H1 (cell line): ENCODE measurements at regions not wholly inside any gene's neighbourhood (a gene's known extent, or its start where the extent isn't known, plus 50 kb on each side); places are given as distances from the start of the nearest gene placed in this dataset.

Experiments used
- CTCF ChIA-PET: fragments of 300-600 bp; sonication (Branson Sonifier 250); formaldehyde crosslinking; loops from one replicate; lab custom pipeline; 2021; ENCODE audit not compliant: partially characterized antibody; lab: Charles Lee
- POLR2A ChIA-PET: fragments of 300-600 bp; sonication (Branson Sonifier 250); formaldehyde crosslinking; loops from one replicate; lab custom pipeline; 2021; ENCODE audit warnings: inconsistent platforms; ENCODE audit not compliant: partially characterized antibody; lab: Charles Lee
- DNase-seq, 2 experiments: peaks; one replicate each; pipeline versions ENCODE4 v3.0.0 to v3.0.0-alpha.2; 2010 to 2022; ENCODE audit warnings: low spot score in 2 of 2, low read depth in 1 of 2, mixed read lengths in 1 of 2
- FAIRE-seq: peaks from 2 replicates; lab custom pipeline; 2011; peaks lifted over from hg19 to GRCh38; lab: Jason Lieb, UNC
- H2AFZ ChIP-seq: 2 replicates; pipeline ENCODE4 v1.8.1; 2012; ENCODE audit warnings: low read length, inconsistent platforms
- H2AK5ac ChIP-seq: 2 replicates; pipeline ENCODE4 v1.6.1; 2013; ENCODE audit warnings: low read depth, low read length
- H2BK120ac ChIP-seq: replicated peaks from 2 replicates; pipeline ENCODE3; 2013; ENCODE audit warnings: low read depth, low read length, inconsistent platforms
- H2BK12ac ChIP-seq: 2 replicates; pipeline ENCODE4 v1.6.1; 2013; ENCODE audit warnings: low read depth, low read length
- H2BK15ac ChIP-seq: 2 replicates; pipeline ENCODE4 v1.6.1; 2013; ENCODE audit warnings: low read length
- H2BK20ac ChIP-seq: 2 replicates; pipeline ENCODE4 v1.6.1; 2013; ENCODE audit warnings: low read length
- H2BK5ac ChIP-seq: 2 replicates; pipeline ENCODE4 v1.6.1; 2013; ENCODE audit warnings: low read depth, low read length
- H3K14ac ChIP-seq: 2 replicates; pipeline ENCODE4 v1.6.1; 2013; ENCODE audit warnings: inconsistent platforms; ENCODE audit not compliant: insufficient read length
- H3K18ac ChIP-seq: 2 replicates; pipeline ENCODE4 v1.6.1; 2013; ENCODE audit warnings: low read length; ENCODE audit errors: extremely low read depth
- H3K23ac ChIP-seq: 2 replicates; pipeline ENCODE4 v1.6.1; 2013; ENCODE audit warnings: inconsistent platforms; ENCODE audit not compliant: insufficient read length
- H3K23me2 ChIP-seq: 2 replicates; pipeline ENCODE4 v1.6.1; 2013; ENCODE audit warnings: low read depth, low read length
- H3K27ac ChIP-seq: 2 replicates; pipeline ENCODE4 v1.6.1; 2011; ENCODE audit warnings: low read depth, low read length, inconsistent platforms
- H3K27me3 ChIP-seq, 4 experiments: replicated peaks in 1 of 4; 1 replicate in 1 of 4; 2 replicates in 3 of 4; pipeline versions ENCODE4 v1.6.1 to v1.8.1; 2011 to 2013; ENCODE audit warnings: low read length in 3 of 4, mild to moderate bottlenecking in 3 of 4, inconsistent platforms in 2 of 4, mixed read lengths in 2 of 4, moderate library complexity in 1 of 4; ENCODE audit not compliant: control insufficient read depth in 3 of 4, insufficient read depth in 3 of 4; ENCODE audit errors: extremely low read depth in 1 of 4
- H3K36me3 ChIP-seq, 4 experiments: 2 replicates each; pipeline versions ENCODE4 v1.6.1 to v1.8.1; 2011 to 2013; ENCODE audit warnings: mild to moderate bottlenecking in 4 of 4, low read length in 3 of 4, moderate library complexity in 2 of 4, control low read depth in 1 of 4, inconsistent platforms in 1 of 4; ENCODE audit not compliant: insufficient read depth in 4 of 4, control insufficient read depth in 2 of 4
- H3K4ac ChIP-seq: replicated peaks from 2 replicates; pipeline ENCODE3; 2013; ENCODE audit warnings: low read length, low read depth, mixed read lengths, inconsistent platforms; ENCODE audit not compliant: insufficient read length
- H3K4me1 ChIP-seq, 4 experiments: replicated peaks in 1 of 4; 1 replicate in 1 of 4; 2 replicates in 3 of 4; pipeline versions ENCODE4 v1.6.1 to v1.8.1; 2011 to 2013; ENCODE audit warnings: low read length in 3 of 4, inconsistent platforms in 2 of 4, mixed read lengths in 1 of 4; ENCODE audit not compliant: insufficient read depth in 4 of 4, control insufficient read depth in 3 of 4
- H3K4me2 ChIP-seq, 2 experiments: 2 replicates each; pipeline versions ENCODE4 v1.6.1 to v1.8.1; 2011 to 2013; ENCODE audit warnings: low read depth in 2 of 2, low read length in 2 of 2, control low read depth in 1 of 2, inconsistent platforms in 1 of 2, mild to moderate bottlenecking in 1 of 2; ENCODE audit not compliant: insufficient read depth in 1 of 2
- H3K4me3 ChIP-seq, 4 experiments: fragments of 200-600, 300-600 bp in 1 of 4; sonication (generic), shearing (Covaris generic), sonication (Bioruptor Twin) in 1 of 4; 2 replicates each; pipeline versions ENCODE4 v1.5.1 to v1.8.1; 2011 to 2016; ENCODE audit warnings: low read length in 4 of 4, low read depth in 3 of 4, control low read depth in 2 of 4, inconsistent platforms in 2 of 4, mild to moderate bottlenecking in 2 of 4, mixed read lengths in 1 of 4, moderate library complexity in 1 of 4; ENCODE audit not compliant: insufficient read depth in 2 of 4; ENCODE audit errors: extremely low read depth in 1 of 4
- H3K56ac ChIP-seq: replicated peaks from 2 replicates; pipeline ENCODE3; 2013; ENCODE audit warnings: low read depth, mild to moderate bottlenecking, mixed read lengths, low read length, inconsistent platforms; ENCODE audit not compliant: insufficient read length
- H3K79me1 ChIP-seq: 2 replicates; pipeline ENCODE4 v1.6.1; 2013; ENCODE audit warnings: low read depth, low read length, control low read depth
- H3K79me2 ChIP-seq, 2 experiments: 2 replicates each; pipeline versions ENCODE4 v1.6.1 to v1.8.1; 2012 to 2013; ENCODE audit warnings: low read length in 2 of 2, mild to moderate bottlenecking in 2 of 2, inconsistent platforms in 1 of 2; ENCODE audit not compliant: insufficient read depth in 2 of 2, control insufficient read depth in 1 of 2
- H3K9ac ChIP-seq, 4 experiments: replicated peaks in 1 of 4; 1 replicate in 1 of 4; 2 replicates in 3 of 4; pipeline versions ENCODE4 v1.6.1 to v1.8.1; 2011 to 2013; ENCODE audit warnings: low read depth in 3 of 4, low read length in 3 of 4, control low read depth in 2 of 4, mild to moderate bottlenecking in 2 of 4, moderate library complexity in 2 of 4, inconsistent platforms in 1 of 4; ENCODE audit errors: extremely low read depth in 1 of 4
- H3K9me3 ChIP-seq, 2 experiments: 2 replicates each; pipeline versions ENCODE4 v1.6.1 to v1.8.1; 2012 to 2013; ENCODE audit warnings: mild to moderate bottlenecking in 2 of 2, moderate library complexity in 2 of 2, control low read depth in 1 of 2, inconsistent platforms in 1 of 2, low read depth in 1 of 2, low read length in 1 of 2, mixed read lengths in 1 of 2; ENCODE audit not compliant: insufficient read depth in 2 of 2
- H4K20me1 ChIP-seq, 2 experiments: replicated peaks in 1 of 2; 2 replicates each; pipeline versions ENCODE3 to v1.8.1; 2011 to 2013; ENCODE audit warnings: inconsistent platforms in 2 of 2, low read length in 2 of 2, mild to moderate bottlenecking in 1 of 2; ENCODE audit not compliant: insufficient read depth in 2 of 2, control insufficient read depth in 1 of 2
- H4K5ac ChIP-seq: 2 replicates; pipeline ENCODE4 v1.6.1; 2013; ENCODE audit warnings: low read length, low read depth, mixed read lengths, inconsistent platforms; ENCODE audit not compliant: insufficient read length
- H4K8ac ChIP-seq: 2 replicates; pipeline ENCODE4 v1.8.0; 2013; ENCODE audit warnings: mild to moderate bottlenecking, moderate library complexity, low read length, inconsistent platforms; ENCODE audit not compliant: insufficient read depth; ENCODE audit errors: extremely low read depth
- H4K91ac ChIP-seq: replicated peaks from 2 replicates; pipeline ENCODE3; 2013; ENCODE audit warnings: low read length, mixed read lengths, inconsistent platforms; ENCODE audit not compliant: insufficient read length
- BRCA1 ChIP-seq: IDR thresholded peaks from 2 replicates; pipeline ENCODE4 v1.6.1; 2012; ENCODE audit warnings: low read depth, low read length, improper control_type of control experiment
- CEBPB ChIP-seq: IDR thresholded peaks from 2 replicates; pipeline ENCODE4 v1.6.1; 2012; ENCODE audit warnings: low read depth, low read length
- whole genome bisulfite sequencing, 2 experiments: shearing (Covaris generic) in 1 of 2; methylation state at CpG; one replicate each; pipeline versions ENCODE4 v1.1.6 to v1.1.7; 2013 to 2015; ENCODE audit warnings: low lambda C conversion rate in 2 of 2, mixed read lengths in 2 of 2, inconsistent platforms in 1 of 2, low coverage in 1 of 2, missing lambda C conversion rate in 1 of 2; ENCODE audit not compliant: insufficient replicate concordance in 2 of 2, insufficient coverage in 1 of 2, insufficient read length in 1 of 2; ENCODE audit errors: extremely low coverage in 1 of 2, missing lambda C conversion rate in 1 of 2; 5-methylcytosine and 5-hydroxymethylcytosine counted together

GRCh38 chr16:22631264-22631663 lies 120.6 kb downstream of the NPIPB5 start:
- H3K27ac ChIP-seq, result no peak overlapping the region
- no peak overlapping the region for H3K4me3 ChIP-seq
- H2BK20ac ChIP-seq, result peak overlapping the region; percentile 66; the same call in 1 of the 2 replicates
- H2AK5ac ChIP-seq, result no peak overlapping the region
- H3K23ac ChIP-seq, result no peak overlapping the region
- H3K56ac ChIP-seq, result no peak overlapping the region
- peak overlapping the region; percentile 49 for H2BK120ac ChIP-seq
- H2AFZ ChIP-seq, result no peak overlapping the region
- DNase-seq (peak in 1 of 2 experiments; percentile 33), FAIRE-seq (no peak)
- H3K79me2 ChIP-seq, result no peaks in the 10 kb centered on the region
- no peaks in the 10 kb centered on the region for H3K23me2 ChIP-seq
- no peak overlapping the region for H4K8ac ChIP-seq
- peak overlapping the region; percentile 21; the same call in 1 of the 2 replicates for H2BK5ac ChIP-seq
- H3K9me3 ChIP-seq, result no peaks in the 10 kb centered on the region
- POLR2A ChIA-PET, result interaction anchor here (0.7 kb wide), 1 partner anchor 426 kb away, joined by 3 read pairs; no protein-coding TSS in a partner anchor
- no peak overlapping the region for H3K4ac ChIP-seq
- H3K18ac ChIP-seq, result 0 out of 2 replicates have a peak overlapping the region, but pooled peaks have one; percentile 1
- H3K4me2 ChIP-seq, result no peak overlapping the region
- no peak overlapping the region for H4K5ac ChIP-seq
- WGBS, 2 experiments, result 88% methylated on average over 9 of the region's 9 CpGs; no CpG with 5 or more reads in 1 of the 2 experiments
- CTCF ChIA-PET, result interaction anchor here (0.6 to 2.0 kb wide), 3 partner anchors 8 to 37 kb away, joined by 3 to 9 read pairs (median 3); no protein-coding TSS in a partner anchor
- H3K36me3 ChIP-seq, result no peaks in the 10 kb centered on the region
- no peak overlapping the region for H2BK15ac ChIP-seq
- no peak overlapping the region for H3K9ac ChIP-seq
- no peaks in the 10 kb centered on the region for H3K79me1 ChIP-seq
- TF ChIP-seq BRCA1 (no peak), CEBPB (peak; percentile 79)
- no peak overlapping the region for H3K14ac ChIP-seq
- no peaks in the 10 kb centered on the region for H3K27me3 ChIP-seq
- peak overlapping the region; percentile 79 for H2BK12ac ChIP-seq
- no peaks in the 10 kb centered on the region for H4K20me1 ChIP-seq
- H4K91ac ChIP-seq, result peak overlapping the region; percentile 22
- peaks cover 11 to 26% (median 18%) of the 10 kb centered on the region in 4 experiments; a peak in 6 of 7 replicates for H3K4me1 ChIP-seq
